GM12865 (cell line): ENCODE measurements at regions not wholly inside any gene's neighbourhood (a gene's known extent, or its start where the extent isn't known, plus 50 kb on each side); places are given as distances from the start of the nearest gene placed in this dataset.

Experiments
- DNase-seq: peaks from one replicate; pipeline ENCODE4 v3.0.0; 2010; ENCODE audit warnings: low read depth
- H3K4me3 ChIP-seq: 2 replicates; pipeline ENCODE4 v1.5.1; 2011; ENCODE audit warnings: mild to moderate bottlenecking, low read depth, low read length, control low read depth
- TF ChIP-seq, protein P1 (sequence below): IDR thresholded peaks from 2 replicates; pipeline ENCODE4 v1.5.1; 2011; ENCODE audit warnings: low read length, control low read depth, low read depth, inconsistent platforms; ENCODE audit not compliant: insufficient read depth; ENCODE audit errors: missing control alignments

DNA sequence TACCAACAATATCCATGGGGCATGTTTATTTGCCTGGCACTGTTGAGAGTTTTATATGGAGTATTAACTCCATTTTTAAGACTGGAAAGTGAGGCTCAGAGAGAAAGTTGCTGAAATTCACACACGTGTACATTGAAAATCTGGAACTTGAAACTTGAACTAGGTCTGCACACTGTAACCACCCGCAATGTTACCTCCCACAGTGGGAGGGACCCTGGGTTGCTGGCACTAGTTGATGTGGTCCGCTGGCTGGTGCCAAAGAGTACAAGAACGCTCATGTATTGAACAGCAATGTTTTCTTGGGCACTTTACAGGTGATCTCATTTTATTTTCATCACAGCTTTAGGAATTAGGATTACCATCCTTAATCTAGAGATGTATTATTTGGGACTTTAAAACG is 253.2 kb downstream of the INHBA start:
- TF ChIP-seq, protein P1, sequence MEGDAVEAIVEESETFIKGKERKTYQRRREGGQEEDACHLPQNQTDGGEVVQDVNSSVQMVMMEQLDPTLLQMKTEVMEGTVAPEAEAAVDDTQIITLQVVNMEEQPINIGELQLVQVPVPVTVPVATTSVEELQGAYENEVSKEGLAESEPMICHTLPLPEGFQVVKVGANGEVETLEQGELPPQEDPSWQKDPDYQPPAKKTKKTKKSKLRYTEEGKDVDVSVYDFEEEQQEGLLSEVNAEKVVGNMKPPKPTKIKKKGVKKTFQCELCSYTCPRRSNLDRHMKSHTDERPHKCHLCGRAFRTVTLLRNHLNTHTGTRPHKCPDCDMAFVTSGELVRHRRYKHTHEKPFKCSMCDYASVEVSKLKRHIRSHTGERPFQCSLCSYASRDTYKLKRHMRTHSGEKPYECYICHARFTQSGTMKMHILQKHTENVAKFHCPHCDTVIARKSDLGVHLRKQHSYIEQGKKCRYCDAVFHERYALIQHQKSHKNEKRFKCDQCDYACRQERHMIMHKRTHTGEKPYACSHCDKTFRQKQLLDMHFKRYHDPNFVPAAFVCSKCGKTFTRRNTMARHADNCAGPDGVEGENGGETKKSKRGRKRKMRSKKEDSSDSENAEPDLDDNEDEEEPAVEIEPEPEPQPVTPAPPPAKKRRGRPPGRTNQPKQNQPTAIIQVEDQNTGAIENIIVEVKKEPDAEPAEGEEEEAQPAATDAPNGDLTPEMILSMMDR, result no peak
- no peak overlapping the region for H3K4me3 ChIP-seq
- no peak for DNase-seq

DNA sequence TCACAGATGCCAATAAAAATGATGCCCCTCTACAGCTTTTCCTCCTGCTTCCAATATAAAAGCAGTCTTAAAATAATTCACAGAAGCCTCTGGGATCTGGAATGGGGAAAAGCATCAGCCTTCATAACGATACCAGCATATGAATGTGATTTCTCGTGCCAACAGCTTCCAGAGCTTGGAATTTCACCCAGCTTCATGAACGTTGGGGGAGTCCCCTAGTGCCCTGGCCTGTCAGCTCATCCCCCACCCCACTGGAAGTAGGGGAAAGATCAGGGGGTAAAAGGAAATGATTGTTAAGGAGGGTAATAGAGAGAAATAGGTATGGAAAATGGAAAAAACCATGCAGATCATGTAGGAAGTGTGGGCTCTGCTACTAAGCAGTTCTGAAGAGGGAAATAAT is 253.6 kb downstream of the INHBA start:
- TF ChIP-seq, protein P1, result no peak
- DNase-seq, result no peak
- H3K4me3 ChIP-seq, result no peak overlapping the region

DNA sequence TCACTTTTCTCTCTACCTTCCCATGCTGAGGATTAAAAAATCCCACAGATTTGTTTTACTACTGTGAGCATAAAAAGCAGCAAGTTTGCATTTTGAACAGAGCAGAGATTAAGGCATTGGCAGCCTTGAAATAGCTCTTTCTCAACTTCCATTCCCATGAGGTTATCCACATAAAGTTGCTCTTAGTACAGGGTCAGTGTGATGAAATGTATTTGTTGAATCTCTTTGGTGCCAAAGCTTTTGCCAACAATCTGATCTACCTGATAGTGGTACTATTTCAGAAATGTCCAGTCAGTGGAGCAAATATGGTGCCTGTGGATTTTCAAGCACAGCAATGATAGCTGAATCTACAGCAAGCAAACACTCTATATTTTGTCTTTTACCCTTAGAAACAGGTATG is 254.8 kb downstream of the INHBA start:
- TF ChIP-seq, protein P1, result no peak
- no peak overlapping the region for H3K4me3 ChIP-seq
- DNase-seq, result no peak

DNA sequence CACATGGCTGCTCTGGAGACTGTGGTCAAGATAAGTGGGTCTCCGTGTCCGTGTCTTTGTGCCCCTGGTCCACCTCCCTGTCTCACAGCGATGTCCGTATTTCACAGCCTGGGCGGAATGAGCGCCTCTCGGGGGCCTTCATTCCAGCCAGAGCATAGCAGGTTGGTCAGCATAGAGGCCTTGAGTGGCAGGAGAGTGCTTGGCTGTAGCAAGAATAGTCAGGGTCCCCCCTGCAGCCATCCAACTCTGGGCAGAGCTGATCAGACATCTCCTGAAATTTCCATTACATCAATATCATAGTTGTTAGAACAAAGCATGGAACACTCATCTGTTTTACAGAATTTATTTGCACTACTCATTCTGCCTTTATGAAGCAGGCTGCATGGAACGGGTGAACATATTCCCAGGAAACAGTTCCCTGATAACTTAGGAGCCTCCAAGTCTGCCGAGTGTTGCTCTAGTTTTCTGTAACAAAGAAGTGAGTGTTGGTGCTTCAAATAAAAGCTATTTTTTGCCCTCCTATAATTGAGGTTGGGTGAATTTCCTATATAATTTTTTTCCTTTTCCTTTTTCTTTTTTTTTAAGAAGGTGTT is 255.3 kb downstream of the INHBA start:
- no peak for DNase-seq
- no peak overlapping the region for H3K4me3 ChIP-seq
- TF ChIP-seq, protein P1, result no peak

DNA sequence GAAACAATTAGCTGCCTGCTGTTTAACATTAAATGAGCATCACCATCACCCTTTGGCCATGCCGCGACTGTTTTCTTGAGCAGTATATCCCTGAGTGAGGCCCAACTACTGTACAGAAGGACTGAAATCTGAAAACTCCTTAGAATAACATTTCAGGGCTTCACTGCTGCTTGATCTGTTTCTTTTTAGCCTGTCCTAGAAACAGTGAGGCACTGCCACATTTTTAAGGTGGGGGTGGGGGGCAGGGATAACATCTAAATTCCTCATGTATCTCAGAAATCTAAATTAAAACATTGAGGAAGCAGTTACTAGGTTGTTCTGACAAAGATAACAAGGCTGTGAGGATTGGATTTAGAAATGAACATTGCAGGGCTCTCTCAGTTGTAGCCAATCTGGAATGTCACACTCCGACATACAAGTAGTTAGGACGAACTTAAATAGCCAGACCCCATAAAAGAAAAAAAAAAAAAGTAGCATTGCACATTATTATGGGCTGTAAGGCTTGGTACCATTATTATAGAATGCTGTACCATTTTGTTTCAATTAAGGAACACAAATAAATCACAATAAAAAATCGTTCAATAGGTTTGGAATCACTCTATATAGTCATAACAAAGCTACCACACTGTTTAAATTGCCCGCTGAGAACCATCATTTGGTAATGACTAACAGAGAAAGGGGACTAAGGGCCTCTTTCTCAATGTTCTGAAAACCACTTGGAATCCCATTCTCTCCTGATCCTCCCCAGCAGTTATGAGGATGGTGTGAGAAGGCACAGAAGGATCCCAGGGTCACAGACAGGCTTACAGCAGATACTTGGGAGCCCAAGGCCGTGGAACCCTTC is 256.1 kb downstream of the INHBA start:
- DNase-seq, result no peak
- TF ChIP-seq, protein P1, result no peak
- H3K4me3 ChIP-seq, result no peak overlapping the region

DNA sequence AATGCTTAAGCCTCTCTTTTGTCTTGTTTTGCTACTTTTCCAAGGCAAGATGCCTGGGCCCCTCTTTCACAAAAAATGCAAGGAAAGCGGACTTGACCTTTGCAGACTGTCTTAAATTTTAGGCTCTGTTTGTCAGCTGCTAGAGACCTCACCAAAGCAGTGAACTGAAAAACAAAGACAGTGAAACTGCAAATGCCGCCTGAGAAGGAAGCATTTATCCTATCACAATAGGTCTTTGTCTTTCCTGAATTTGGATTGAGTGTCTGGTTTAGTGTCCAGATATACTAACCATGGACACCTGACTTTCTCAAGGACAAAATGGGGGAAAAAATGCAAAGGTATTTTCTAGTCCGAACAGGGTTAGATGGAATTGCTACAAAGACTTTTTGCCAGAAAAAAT is 256.9 kb downstream of the INHBA start:
- TF ChIP-seq, protein P1, result no peak
- DNase-seq, result no peak
- no peak overlapping the region for H3K4me3 ChIP-seq
